Astrocyte of the spinal cord (primary cell): ENCODE measurements at regions not wholly inside any gene's neighbourhood (a gene's known extent, or its start where the extent isn't known, plus 50 kb on each side); places are given as distances from the start of the nearest gene placed in this dataset.

Experiments used
- DNase-seq: peaks from one replicate; pipeline ENCODE4 v3.0.0; 2011; ENCODE audit warnings: low read depth, low spot score
- H3K4me3 ChIP-seq: 2 replicates; pipeline ENCODE4 v1.5.1; 2011; ENCODE audit warnings: low read depth, mild to moderate bottlenecking, low read length, moderate library complexity
- in situ Hi-C: cut with HindIII; loops from 2 replicates; pipeline ENCODE4 v1.10.0; 2017; ENCODE audit warnings: low sequenced_read_pairs
- TF ChIP-seq, protein P1 (sequence below): IDR thresholded peaks from 2 replicates; pipeline ENCODE4 v1.5.1; 2012; ENCODE audit warnings: low read depth, mild to moderate bottlenecking, low read length, inconsistent platforms

DNA sequence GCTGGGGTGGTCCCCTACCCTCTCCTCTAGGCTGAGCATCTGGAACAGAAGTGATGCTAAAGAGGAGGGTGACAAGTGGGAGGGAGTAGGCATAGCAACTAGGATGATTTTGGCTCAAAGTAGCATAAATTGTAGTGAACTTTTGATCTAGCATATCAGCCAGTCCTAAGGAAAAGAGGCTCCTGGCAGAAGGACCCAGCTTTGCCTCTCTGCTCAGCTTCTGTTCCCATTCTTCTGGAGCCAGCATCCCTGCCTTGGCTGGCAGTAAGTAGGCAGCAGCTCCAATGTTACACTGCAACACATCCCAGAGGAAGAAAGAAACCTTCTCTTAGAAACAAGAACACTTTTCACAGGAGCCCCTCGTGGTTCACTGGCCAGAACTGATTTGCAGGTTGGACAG lies 487.0 kb downstream of the MTRR start:
- no peak overlapping the region for H3K4me3 ChIP-seq

DNA sequence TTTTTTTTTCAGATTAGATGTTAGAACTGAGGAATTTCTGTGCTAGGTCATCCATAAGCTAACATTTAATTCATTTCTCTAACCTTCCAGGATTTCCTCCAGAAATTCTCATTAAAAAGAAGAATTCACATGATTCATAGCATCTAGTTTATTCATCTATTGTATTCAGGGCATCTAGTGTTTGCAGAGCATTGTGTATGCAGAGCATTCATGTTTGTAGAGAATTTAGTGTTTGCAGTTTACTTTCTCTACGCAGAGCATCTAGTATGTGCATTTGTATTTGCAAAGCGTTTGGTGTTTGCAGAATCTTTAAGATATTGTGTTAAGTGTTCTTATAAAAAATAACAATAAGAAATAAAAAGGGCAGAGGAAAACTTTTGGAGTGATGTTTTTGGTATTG lies 491.1 kb downstream of the MTRR start:
- DNase-seq = no peak
- TF ChIP-seq, protein P1, sequence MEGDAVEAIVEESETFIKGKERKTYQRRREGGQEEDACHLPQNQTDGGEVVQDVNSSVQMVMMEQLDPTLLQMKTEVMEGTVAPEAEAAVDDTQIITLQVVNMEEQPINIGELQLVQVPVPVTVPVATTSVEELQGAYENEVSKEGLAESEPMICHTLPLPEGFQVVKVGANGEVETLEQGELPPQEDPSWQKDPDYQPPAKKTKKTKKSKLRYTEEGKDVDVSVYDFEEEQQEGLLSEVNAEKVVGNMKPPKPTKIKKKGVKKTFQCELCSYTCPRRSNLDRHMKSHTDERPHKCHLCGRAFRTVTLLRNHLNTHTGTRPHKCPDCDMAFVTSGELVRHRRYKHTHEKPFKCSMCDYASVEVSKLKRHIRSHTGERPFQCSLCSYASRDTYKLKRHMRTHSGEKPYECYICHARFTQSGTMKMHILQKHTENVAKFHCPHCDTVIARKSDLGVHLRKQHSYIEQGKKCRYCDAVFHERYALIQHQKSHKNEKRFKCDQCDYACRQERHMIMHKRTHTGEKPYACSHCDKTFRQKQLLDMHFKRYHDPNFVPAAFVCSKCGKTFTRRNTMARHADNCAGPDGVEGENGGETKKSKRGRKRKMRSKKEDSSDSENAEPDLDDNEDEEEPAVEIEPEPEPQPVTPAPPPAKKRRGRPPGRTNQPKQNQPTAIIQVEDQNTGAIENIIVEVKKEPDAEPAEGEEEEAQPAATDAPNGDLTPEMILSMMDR = no peak
- in situ Hi-C loops = no loop called here
- H3K4me3 ChIP-seq = no peak overlapping the region

More for the DNA sequence above, 487.0 kb downstream of the MTRR start:
- DNase-seq = no peak
- in situ Hi-C loops = no loop called here
- TF ChIP-seq, protein P1 = no peak

DNA sequence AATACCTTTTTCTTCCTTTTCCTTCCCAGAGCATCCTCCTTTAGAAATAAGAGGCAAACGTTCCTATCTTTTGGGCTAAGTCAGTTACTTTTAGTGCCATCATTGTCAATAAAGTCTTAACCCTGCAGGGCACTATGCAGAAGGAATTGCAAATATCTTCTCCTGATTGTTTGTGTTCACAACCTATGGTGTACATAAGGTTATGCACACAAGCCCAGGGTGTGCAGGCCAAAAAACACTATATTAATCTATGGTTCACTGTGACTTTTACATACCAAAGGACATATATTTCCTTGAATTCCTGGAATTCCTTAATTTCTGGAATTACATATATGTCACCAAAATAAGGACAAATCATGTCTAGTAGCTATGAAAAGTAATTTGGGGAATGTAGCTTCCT lies 493.5 kb downstream of the MTRR start:
- no peak overlapping the region for H3K4me3 ChIP-seq
- DNase-seq = no peak
- in situ Hi-C loops = no loop called here
- TF ChIP-seq, protein P1 = no peak

DNA sequence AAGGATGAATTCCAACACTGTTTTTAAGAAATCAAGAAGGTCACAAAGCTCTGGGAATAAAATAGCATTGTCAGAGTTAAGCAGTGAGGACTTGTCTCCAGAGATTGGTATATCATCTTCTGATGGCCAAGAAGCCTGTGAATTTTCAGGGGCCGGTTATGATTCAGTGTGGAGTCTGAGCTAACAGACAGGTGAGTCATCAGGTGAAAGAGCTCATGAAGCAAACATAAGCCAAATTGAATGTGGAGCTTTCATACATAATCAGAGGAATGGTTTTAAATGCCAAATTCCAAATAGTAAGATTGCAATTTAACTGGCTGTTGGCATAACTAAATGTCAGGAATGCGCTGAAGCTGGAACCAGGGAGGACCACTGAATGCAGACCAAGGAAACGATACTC lies 494.2 kb downstream of the MTRR start:
- in situ Hi-C loops = no loop called here
- TF ChIP-seq, protein P1 = no peak
- no peak for DNase-seq
- H3K4me3 ChIP-seq = no peak overlapping the region

DNA sequence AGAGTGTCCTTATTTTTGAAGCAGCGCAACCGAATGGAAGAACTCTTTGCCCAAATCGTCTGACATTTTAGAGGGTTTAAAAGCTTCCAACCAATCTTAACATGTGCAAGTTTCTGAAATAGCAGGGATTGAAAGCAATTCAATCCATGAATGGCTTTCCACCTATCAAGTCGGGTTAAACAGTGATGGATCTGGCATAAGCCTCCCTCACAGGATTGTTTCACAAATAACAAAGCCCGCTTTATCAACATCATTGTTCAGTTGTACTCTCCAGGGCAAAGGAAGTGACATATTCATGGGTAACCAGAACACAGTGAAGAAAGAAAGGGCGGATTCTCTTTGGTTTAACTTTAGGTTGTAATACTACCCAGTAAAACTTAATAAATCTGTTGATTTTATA lies 497.3 kb downstream of the MTRR start:
- TF ChIP-seq, protein P1 = no peak
- in situ Hi-C loops = no loop called here
- no peak overlapping the region for H3K4me3 ChIP-seq
- DNase-seq = no peak

DNA sequence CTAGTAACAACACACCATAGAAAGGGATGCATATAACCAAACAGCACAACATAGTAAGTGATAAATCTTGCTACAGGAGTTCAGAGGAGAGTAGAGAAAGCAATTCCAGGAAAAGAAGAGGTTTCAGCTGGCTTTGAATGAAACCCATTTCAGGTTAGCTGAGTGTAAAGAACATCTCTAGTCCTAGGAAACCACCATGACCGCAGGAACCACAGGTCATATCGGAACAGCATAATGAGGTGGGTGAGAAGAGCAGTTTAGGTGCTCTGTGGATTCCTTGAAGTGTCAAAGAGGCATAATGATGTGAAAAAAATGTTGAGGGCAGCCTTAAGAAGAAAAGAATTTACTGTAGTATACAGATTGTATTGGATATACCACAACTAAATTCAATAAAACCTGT lies 507.5 kb downstream of the MTRR start:
- no peak overlapping the region for H3K4me3 ChIP-seq
- TF ChIP-seq, protein P1 = no peak
- no peak for DNase-seq
- in situ Hi-C loops = no loop called here

DNA sequence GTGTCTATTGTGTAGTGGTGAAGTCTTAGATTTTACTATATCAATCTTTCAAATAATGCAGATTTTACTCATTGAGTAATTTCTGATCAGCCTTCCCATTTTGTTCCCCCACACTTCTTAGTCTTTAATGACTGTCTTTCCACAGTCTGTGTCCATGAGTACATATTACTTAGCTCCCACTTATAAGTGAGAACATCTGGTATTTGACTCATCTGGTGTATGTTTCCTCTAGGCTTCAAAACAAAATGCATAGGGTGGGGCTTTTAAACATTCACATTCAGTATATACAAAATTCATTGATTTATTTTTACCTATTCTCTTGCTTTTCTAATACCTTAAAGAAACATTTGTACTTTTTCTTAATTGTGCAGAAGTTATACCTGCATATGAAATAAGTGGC lies 513.0 kb downstream of the MTRR start:
- in situ Hi-C loops = no loop called here
- DNase-seq = no peak
- no peak overlapping the region for H3K4me3 ChIP-seq
- TF ChIP-seq, protein P1 = no peak
